Hematopoietic multipotent progenitor cell treated with erythropoietin and hydrocortisone succinate and interleukin-3 and kit ligand, for 4 days (in vitro differentiated cells): ENCODE measurements at regions not wholly inside any gene's neighbourhood (a gene's known extent, or its start where the extent isn't known, plus 50 kb on each side); places are given as distances from the start of the nearest gene placed in this dataset.

Experiments
- DNase-seq: peaks from one replicate; pipeline ENCODE4 v3.0.0-alpha.2; 2015

DNA sequence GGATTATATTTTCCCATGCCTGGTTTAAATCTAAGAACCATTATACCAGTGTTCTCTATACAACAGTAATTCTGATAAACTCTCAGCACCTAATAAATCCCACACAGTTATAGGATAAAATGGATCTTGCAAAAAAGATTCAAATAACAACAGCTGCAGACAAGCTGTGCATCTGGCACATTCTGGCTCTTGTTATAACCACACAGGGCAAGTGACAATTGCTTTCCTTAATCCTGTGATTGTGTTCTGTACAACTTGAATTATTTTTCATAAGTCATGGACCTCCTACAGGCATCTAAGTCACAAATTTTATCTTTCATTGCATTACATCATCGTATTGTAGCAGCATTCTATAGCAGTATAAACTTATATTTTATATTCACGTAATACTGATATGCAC is 948.3 kb downstream of the SLITRK1 start:
- DNase-seq: no peak

DNA sequence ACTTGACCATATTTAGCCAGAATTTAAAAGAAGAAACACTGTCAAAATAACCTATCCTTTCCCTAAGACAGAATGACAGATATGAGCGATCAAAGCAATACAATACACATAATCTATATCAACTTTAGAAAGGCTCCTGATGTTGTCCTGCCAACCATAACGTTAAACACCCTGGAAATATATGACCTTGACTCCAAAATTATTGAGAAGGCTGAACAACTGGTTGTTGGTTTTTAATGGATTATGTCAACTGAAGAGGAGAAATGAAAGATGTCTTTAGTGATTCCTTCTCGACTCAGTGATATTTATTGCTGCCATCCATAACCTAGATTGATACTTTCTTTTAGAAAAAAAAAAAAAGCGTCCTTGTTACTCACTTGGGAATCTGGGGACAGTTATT is 957.2 kb downstream of the SLITRK1 start:
- no peak for DNase-seq

DNA sequence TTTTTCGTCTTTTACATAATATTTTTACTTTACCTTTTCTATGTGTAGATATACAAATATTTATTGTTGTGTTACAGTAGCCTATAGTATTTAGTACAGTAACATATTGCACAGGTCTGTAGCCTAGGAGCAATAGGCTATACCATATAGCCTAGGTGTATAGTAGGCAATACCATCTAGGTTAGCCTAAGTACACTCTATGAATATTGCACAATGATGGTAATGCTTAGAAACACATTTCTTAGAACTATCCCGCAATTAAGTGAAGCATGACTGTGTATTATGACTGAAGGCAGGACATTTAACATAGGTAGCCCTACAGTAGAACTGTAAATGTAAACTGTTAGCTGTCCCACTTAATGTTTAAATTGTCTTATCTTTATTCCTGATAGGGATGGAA is 964.3 kb downstream of the SLITRK1 start:
- no peak for DNase-seq

- DNase-seq: no peak
Observed at GRCh38 chr13:82912564-82912963, 969.7 kb downstream of the SLITRK1 start.

GRCh38 chr13:82905071-82905470 is 977.2 kb downstream of the SLITRK1 start:
- DNase-seq: no peak

DNA sequence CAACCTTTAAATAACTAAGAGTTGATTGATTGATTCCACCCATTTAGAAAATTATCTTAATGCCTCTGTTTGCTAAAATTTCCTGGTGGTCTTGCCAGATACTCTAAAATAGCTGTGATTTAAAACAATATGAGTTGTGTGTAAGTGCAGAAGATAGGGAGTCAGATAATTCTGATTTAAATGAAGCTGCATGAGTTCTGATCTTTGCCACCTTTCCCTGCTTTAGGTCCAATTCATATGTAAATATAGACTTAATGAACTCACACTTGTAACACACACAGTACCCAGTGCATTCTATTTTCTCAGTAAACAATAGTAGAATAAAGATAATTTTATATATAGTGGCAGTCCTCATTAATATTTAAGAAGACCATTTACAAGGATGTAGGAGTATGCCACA is 981.8 kb downstream of the SLITRK1 start:
- no peak for DNase-seq

- peak; percentile 20 for DNase-seq
Observed at GRCh38 chr13:82898586-82898985, 983.7 kb downstream of the SLITRK1 start.

DNA sequence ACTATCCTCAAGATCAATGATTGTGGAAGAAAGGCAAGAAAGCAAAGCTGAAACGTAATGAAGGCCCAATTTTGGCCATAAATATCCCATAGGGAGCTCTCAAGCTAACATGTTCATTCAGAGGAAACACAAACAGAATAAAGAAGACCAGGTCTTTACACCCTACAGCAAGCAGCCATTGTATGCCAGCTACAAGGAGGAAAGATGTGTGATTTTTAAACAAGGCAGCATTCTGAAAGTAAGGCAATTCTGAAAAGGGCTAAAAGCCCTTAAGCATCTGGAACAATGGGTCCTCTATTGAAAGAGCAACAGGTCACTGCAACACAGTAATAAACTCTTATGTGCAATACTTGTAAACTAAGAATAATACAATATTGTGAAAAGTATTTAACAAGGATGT is 1002.4 kb downstream of the SLITRK1 start:
- no peak for DNase-seq

DNA sequence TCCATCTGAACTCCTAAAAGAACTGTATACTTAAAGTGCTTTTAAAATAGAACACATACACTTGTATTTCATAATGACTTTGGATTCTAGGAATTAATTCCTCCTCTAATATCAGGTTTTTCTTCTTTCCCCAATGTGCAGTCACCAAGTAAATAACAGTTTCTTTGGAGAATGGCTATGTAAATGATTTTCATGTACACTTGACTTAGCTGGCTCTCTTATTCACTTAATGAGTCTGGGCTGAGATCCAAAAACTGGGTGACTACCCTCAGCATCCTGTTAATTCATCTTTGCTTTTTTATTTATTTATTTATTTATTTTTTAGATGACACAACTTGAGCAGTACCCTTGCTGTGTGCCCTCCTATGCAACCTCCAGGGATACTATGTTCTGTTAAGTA is 1003.7 kb downstream of the SLITRK1 start:
- DNase-seq: no peak

GRCh38 chr13:82867284-82867683 is 1015.0 kb downstream of the SLITRK1 start:
- DNase-seq: no peak

DNA sequence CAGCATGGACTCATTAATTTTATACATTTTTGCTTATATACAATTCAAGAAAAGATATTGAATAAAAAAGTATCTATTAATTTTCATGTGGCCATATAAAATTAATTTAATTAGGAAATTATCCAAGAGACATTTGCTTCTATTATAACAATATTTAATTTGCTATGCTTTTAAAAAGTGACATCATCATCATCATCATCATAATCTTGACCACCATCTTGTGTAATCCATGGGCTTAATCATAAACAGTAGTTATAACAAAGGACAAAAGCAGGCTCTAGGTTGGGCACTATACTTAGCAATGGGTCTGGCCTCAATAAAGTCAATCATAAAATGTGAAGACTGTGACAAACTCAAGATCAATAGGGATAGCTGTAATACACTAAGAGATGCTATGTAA is 1031.6 kb downstream of the SLITRK1 start:
- DNase-seq: no peak

DNA sequence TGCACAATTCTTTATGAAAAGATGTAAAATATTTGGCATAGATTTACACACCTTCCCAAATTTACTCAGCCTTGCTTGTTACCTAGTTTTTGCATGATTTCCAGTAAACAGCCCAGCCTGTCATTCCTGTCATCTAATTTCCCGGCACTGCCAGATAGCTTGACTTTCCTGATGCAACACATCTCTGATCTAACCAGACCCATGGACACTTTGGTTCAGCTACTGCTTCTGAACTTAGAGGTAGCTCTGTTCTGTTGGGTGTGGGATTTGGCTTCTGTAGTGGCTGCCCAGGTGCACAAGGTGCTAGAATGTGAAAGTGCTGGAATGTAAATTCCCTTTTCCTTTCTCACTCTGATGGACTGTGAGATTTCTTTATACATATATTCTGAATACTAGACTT is 1033.5 kb downstream of the SLITRK1 start:
- no peak for DNase-seq

- DNase-seq: no peak
Observed at GRCh38 chr13:82847595-82847994, 1034.7 kb downstream of the SLITRK1 start.

GRCh38 chr13:82833923-82834322 is 1048.4 kb downstream of the SLITRK1 start:
- DNase-seq: no peak

DNA sequence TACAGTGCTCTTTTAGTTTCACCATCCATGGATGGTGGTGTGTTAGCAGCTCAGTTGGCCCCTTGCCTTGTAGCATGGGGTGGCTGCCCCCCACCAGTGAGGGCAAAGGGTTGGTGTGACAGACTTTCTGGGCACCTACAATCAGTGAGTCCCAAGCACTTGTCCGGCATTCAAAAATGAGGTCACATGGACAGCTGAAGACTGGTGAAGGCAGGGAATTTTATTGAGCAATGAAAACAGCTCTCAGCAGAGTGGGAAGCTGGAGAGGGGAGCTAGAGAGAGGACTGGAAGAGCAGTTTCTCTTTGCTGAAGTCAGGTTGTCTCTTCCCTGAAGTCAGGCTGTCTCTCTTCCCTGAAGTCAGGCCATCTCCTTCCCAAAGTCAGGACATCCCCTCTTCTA is 1053.2 kb downstream of the SLITRK1 start:
- no peak for DNase-seq

DNA sequence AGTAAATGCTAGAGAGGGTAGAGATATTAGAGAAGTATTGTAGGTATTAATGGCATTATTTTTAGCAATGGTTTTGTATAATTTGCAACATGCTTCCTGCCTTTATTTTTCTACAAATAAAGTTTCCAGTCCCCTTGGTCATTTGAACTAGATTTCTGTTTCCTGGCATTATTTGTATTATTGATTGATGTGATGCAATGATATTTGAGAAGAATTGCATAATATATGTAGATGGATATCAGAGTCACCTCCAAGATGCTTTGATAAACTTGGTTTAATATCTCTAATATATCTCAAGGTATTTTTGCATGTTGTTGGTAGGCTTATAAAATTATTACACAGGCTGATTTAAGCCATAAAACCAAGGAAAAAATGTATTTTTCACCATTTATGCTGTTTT is 1054.5 kb downstream of the SLITRK1 start:
- no peak for DNase-seq

GRCh38 chr13:82822935-82823334 is 1059.3 kb downstream of the SLITRK1 start:
- no peak for DNase-seq

- no peak for DNase-seq
Observed at GRCh38 chr13:82817133-82817532, 1065.1 kb downstream of the SLITRK1 start.

DNA sequence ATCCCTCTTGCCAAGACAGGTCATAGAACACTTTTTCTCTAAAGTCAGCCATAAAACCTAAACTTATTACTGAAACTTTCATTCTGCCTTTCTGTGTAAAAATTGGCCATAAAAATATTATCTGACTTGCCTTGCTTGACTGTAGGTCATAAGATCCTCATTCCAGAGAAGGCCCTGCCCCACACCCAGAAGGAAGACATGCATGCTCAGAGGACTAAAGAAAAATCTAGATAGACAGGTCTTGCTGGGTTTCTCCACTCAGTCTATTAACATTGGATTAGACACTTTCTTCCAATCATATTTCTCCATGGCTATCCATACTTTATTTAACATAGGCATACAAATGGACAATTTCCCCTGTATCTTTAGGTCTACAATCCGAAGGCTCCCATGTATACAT is 1066.5 kb downstream of the SLITRK1 start:
- no peak for DNase-seq

DNA sequence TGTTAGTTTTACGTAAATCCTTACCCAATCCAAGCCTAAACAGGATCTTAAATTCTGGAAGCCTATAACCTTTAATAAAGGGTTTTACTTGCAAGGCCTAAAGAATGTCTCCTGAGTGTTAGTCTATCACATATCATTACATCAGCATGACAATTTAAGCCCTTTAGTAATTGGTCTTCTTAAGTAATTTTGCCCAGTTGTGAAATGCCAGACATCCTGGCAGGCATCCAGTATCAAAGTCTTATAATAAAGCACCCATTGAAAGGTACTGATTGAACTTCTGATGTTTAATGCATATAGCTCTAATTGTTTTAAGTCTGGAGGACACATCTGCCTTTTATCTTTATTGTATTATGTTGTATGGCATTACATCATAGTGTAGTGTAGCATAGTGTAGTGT is 1078.9 kb downstream of the SLITRK1 start:
- no peak for DNase-seq

- DNase-seq: no peak
Observed at GRCh38 chr13:82802528-82802927, 1079.7 kb downstream of the SLITRK1 start.

DNA sequence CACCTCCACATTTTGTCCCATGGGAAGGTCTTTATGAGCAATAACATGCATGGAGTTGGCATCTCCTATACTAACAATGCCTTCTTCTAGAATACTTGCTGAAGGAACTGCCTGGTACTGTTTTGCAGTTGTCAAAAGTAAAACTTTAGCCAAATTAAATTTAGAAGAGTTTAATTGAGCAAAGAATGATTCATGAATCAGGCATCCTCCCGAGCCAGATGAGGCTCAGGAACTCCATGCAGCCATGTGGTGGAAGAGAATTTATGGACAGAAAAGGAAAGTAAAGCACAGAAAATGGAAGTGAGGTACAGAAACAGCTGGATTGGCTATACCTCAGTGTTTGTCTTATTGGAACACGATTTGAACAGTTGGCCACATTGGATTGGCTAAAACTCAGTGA is 1081.9 kb downstream of the SLITRK1 start:
- no peak for DNase-seq

DNA sequence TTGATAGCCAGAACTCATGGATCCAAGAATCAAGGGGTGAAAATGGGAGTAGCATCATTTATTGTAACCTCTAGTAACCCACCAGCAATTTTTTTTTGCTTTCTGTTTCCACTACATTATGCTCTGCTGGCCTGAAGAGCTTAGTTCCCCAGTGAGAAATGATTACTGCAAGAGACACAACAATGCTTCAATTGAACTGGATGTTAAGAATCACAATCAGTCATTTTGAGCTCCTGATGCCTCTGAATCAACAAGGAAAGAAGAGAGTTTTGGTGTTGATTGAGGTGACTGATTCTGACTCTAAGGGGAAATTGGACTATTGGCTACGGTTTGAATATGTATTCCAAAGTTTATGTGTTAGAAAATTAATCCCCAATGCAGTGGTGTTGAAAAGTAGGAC is 1084.4 kb downstream of the SLITRK1 start:
- no peak for DNase-seq

GRCh38 chr13:82791035-82791434 is 1091.2 kb downstream of the SLITRK1 start:
- no peak for DNase-seq

DNA sequence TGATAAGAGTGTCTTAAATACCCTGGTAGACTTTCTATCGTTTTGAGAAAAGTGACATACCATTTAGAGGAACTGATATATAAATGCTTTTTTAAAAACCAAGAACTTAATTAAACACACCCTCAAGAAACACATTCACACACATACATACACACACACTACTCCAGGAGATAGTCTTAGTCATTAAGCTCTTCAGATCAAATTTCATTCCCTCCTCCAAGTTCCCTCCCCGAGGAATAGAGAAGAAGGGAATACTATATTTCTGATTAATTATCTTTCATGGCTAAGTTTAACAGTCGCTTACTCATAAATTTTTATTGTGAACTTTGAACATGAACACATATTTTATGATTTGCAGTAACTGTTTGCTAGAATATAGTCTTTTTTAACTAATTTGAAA is 1109.5 kb downstream of the SLITRK1 start:
- no peak for DNase-seq

DNA sequence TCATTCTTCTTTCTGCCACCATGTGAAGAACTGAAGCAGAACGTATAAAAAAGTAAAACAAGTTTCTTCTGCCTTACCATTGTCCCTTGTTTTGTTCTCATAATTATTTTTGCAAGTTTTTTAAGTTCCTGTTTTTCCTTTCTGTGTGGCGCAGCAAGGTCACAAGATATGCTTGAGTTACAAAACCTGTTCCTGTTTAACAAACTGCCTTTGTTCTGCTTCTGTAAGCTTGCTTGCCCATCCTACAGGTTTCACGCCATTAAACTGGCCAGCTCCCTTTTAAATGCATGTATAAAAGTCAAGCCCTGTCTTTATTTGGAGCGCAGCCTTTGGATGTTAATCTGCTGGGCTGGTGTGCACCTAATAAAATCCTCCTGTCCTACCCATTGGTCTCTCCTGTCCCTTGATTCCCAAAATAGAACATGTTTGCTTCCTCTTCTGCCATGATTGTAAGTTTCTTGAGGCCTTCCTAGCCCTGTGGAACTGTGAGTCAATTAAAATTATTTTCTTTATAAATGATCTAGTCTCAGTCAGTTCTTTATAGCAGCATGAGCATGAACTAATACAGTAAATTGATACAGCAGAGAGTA is 1115.4 kb downstream of the SLITRK1 start:
- DNase-seq: peak; percentile 32
